ENCODE measurements at regions not wholly inside any gene's neighbourhood (a gene's known extent, or its start where the extent isn't known, plus 50 kb on each side); places are given as distances from the start of the nearest gene placed in this dataset.

DNA sequence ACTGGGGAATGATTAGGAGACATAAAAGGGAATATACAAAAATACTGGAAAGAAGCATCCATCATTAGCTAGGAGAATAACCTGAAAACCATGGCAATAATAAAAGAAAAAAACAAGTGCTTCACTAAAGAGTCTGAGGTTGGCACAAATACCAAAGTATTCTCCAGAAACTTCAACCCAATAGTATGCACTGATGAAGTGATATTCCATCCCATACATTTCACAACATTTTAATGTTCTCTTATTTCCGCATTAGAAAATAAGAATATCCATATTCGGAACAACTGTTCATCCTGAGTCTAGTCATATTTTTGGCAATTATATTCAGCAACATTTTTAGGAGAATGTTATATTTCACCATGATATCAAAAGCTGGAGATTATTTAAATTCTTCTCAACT, 116.2 kb downstream of the POSTN start (continued):
- TF ChIP-seq, protein P1, sequence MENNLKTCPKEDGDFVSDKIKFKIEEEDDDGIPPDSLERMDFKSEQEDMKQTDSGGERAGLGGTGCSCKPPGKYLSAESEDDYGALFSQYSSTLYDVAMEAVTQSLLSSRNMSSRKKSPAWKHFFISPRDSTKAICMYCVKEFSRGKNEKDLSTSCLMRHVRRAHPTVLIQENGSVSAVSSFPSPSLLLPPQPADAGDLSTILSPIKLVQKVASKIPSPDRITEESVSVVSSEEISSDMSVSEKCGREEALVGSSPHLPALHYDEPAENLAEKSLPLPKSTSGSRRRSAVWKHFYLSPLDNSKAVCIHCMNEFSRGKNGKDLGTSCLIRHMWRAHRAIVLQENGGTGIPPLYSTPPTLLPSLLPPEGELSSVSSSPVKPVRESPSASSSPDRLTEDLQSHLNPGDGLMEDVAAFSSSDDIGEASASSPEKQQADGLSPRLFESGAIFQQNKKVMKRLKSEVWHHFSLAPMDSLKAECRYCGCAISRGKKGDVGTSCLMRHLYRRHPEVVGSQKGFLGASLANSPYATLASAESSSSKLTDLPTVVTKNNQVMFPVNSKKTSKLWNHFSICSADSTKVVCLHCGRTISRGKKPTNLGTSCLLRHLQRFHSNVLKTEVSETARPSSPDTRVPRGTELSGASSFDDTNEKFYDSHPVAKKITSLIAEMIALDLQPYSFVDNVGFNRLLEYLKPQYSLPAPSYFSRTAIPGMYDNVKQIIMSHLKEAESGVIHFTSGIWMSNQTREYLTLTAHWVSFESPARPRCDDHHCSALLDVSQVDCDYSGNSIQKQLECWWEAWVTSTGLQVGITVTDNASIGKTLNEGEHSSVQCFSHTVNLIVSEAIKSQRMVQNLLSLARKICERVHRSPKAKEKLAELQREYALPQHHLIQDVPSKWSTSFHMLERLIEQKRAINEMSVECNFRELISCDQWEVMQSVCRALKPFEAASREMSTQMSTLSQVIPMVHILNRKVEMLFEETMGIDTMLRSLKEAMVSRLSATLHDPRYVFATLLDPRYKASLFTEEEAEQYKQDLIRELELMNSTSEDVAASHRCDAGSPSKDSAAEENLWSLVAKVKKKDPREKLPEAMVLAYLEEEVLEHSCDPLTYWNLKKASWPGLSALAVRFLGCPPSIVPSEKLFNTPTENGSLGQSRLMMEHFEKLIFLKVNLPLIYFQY (CRISPR knock-in tag; IDR thresholded peaks at IDR 0.05; ENCODE audit: borderline replicate concordance), result no peak
- TF ChIP-seq, protein P2, sequence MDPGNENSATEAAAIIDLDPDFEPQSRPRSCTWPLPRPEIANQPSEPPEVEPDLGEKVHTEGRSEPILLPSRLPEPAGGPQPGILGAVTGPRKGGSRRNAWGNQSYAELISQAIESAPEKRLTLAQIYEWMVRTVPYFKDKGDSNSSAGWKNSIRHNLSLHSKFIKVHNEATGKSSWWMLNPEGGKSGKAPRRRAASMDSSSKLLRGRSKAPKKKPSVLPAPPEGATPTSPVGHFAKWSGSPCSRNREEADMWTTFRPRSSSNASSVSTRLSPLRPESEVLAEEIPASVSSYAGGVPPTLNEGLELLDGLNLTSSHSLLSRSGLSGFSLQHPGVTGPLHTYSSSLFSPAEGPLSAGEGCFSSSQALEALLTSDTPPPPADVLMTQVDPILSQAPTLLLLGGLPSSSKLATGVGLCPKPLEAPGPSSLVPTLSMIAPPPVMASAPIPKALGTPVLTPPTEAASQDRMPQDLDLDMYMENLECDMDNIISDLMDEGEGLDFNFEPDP (CRISPR knock-in tag; conservative IDR thresholded peaks at IDR 0.05), result no peak

DNA sequence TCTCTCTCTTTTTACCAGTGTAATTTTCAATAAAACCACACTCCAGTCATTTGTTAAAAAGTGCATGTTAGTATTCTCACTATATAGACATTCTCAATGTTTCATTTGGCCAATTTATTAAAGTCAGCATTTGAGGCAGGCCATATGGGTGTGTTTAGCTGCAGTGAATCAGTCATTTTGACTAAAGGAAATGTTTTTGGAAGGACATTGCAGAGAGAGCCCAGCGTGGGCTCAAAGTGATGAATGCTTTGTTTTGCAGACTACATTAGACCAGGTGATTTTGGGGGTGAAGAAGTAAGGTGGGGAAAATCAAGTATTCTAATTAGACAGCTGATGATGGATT, 116.7 kb downstream of the POSTN start:
- Histone ChIP-seq H3K79me2 (ENCODE audit: insufficient read depth, low read length) (no peaks in the 10 kb centered on the region), H2AFZ (ENCODE audit: low read length) (no peak overlapping the region), H3K9me3 (ENCODE audit: low read length) (no peaks in the 10 kb centered on the region), H3K4me1 (ENCODE audit: insufficient read depth, low read length) (no peaks in the 10 kb centered on the region), H4K20me1 (ENCODE audit: insufficient read depth, low read length) (no peaks in the 10 kb centered on the region), H3K27ac (ENCODE audit: extremely low read length, insufficient read depth, low read length) (no peak overlapping the region), H3K36me3 (replicated peaks in 1 of 2; ENCODE audit: control insufficient read depth in 1 of 2, insufficient read depth in 2 of 2, low read length in 2 of 2) (no peaks in the 10 kb centered on the region), H3K9ac (ENCODE audit: insufficient read depth, low read depth, low read length) (no peak overlapping the region), H3K4me3 (replicated peaks in 1 of 3; ENCODE audit: insufficient read depth in 1 of 3, low read depth in 2 of 3, low read length in 3 of 3) (no peak overlapping the region), H3K4me2 (ENCODE audit: low read depth, low read length) (no peak overlapping the region), H3K27me3 (ENCODE audit: control insufficient read depth in 1 of 2, insufficient read depth in 2 of 2, low read length in 2 of 2) (no peaks in the 10 kb centered on the region)
- CTCF ChIA-PET (ENCODE audit: low intra/inter-chr PET ratio, low total read pairs), result no interaction called here
- in situ Hi-C loops (cut with HindIII; ENCODE audit: extremely low pct_ligation_motif_present, low pct_unique_long_range_greater_than_20kb), result no loop called here
- DNase-seq (ENCODE audit: low spot score), result no peak
- FAIRE-seq, result no peak
- WGBS (ENCODE audit: low lambda C conversion rate), result 6% methylated on average over 1 of the region's 1 CpG
- intact Hi-C loops (cut with micrococcal nuclease; ENCODE audit: unreplicated experiment), result no loop called here
- ATAC-seq, result no peak
- TF ChIP-seq CREB1 (IDR thresholded peaks at IDR 0.05) (no peak), CREB1 (CRISPR knock-in tag; IDR thresholded peaks at IDR 0.05) (no peak), ZNF780A (CRISPR knock-in tag; IDR thresholded peaks at IDR 0.05) (no peak), KAT2B (IDR thresholded peaks at IDR 0.05; ENCODE audit: borderline replicate concordance, low read depth, low read length) (no peak), ZNF326 (CRISPR knock-in tag; IDR thresholded peaks at IDR 0.05; ENCODE audit: borderline replicate concordance) (no peak), ISX (CRISPR knock-in tag; conservative IDR thresholded peaks at IDR 0.05) (no peak), ATF7-NPFF (CRISPR knock-in tag; IDR thresholded peaks at IDR 0.05; ENCODE audit: low read depth) (no peak), CBFB (CRISPR knock-in tag; IDR thresholded peaks at IDR 0.05) (no peak), ETV5 (CRISPR knock-in tag; IDR thresholded peaks at IDR 0.05; ENCODE audit: borderline replicate concordance) (no peak), ZBTB7B (CRISPR knock-in tag; IDR thresholded peaks at IDR 0.05) (no peak)
- TF ChIP-seq, protein P3, sequence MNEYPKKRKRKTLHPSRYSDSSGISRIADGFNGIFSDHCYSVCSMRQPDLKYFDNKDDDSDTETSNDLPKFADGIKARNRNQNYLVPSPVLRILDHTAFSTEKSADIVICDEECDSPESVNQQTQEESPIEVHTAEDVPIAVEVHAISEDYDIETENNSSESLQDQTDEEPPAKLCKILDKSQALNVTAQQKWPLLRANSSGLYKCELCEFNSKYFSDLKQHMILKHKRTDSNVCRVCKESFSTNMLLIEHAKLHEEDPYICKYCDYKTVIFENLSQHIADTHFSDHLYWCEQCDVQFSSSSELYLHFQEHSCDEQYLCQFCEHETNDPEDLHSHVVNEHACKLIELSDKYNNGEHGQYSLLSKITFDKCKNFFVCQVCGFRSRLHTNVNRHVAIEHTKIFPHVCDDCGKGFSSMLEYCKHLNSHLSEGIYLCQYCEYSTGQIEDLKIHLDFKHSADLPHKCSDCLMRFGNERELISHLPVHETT (CRISPR knock-in tag; conservative IDR thresholded peaks at IDR 0.05), result no peak
- TF ChIP-seq, protein P4, sequence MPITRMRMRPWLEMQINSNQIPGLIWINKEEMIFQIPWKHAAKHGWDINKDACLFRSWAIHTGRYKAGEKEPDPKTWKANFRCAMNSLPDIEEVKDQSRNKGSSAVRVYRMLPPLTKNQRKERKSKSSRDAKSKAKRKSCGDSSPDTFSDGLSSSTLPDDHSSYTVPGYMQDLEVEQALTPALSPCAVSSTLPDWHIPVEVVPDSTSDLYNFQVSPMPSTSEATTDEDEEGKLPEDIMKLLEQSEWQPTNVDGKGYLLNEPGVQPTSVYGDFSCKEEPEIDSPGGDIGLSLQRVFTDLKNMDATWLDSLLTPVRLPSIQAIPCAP (CRISPR knock-in tag; IDR thresholded peaks at IDR 0.05; ENCODE audit: low read depth), result no peak
- POLR2A ChIA-PET, result no interaction called here
- BruUV-seq (replicated peaks), result no TSS peak

Measured in HepG2 (cell line).